ENCODE measurements at regions not wholly inside any gene's neighbourhood (a gene's known extent, or its start where the extent isn't known, plus 50 kb on each side); places are given as distances from the start of the nearest gene placed in this dataset.

- no peaks in the 10 kb centered on the region for H3K79me2 ChIP-seq (ENCODE audit: insufficient read depth, low read depth, low read length)
- no peaks in the 10 kb centered on the region for H4K20me1 ChIP-seq (ENCODE audit: insufficient read depth, low read length)
- no peak overlapping the region for H3K4me3 ChIP-seq (ENCODE audit: low read depth, low read length, poor library complexity, severe bottlenecking)
- POLR2A ChIA-PET = interaction anchor here (0.7 kb wide), 1 partner anchor 21 kb away, joined by 3 read pairs; no protein-coding TSS in a partner anchor
- no peaks in the 10 kb centered on the region for H3K4me1 ChIP-seq (ENCODE audit: insufficient read depth, low read length, poor library complexity, severe bottlenecking)
- DNase-seq (ENCODE audit: low spot score) = no peak
- no peaks in the 10 kb centered on the region for H3K9me2 ChIP-seq (ENCODE audit: insufficient read depth, low read length)
- no TSS peak for BruUV-seq (replicated peaks)
- CTCF ChIA-PET (ENCODE audit: unreplicated experiment) = no interaction called here
- intact Hi-C loops (cut with micrococcal nuclease; ENCODE audit: unreplicated experiment) = no loop called here
- no peaks in the 10 kb centered on the region for H3K36me3 ChIP-seq (ENCODE audit: insufficient read depth, low read length)
- H3K4me2 ChIP-seq (ENCODE audit: low read length) = no peak overlapping the region
- TF ChIP-seq EZH2phosphoT487 (IDR thresholded peaks at IDR 0.05; ENCODE audit: borderline replicate concordance, low read depth, low read length) (no peak), CTCF (conservative IDR thresholded peaks at IDR 0.05; ENCODE audit: low read length) (no peak)
- no peaks in the 10 kb centered on the region for H3K9me3 ChIP-seq (ENCODE audit: low read length)
- H3K27ac ChIP-seq (ENCODE audit: low read depth, low read length, poor library complexity, severe bottlenecking) = no peak overlapping the region
- no peak overlapping the region for H2AFZ ChIP-seq (ENCODE audit: low read length)
Observed at GRCh38 chr11:27910186-27910931, 197.6 kb downstream of the KIF18A start.

- TF ChIP-seq EZH2phosphoT487 (IDR thresholded peaks at IDR 0.05; ENCODE audit: borderline replicate concordance, low read depth, low read length) (no peak), CTCF (conservative IDR thresholded peaks at IDR 0.05; ENCODE audit: low read length) (no peak)
- no peak for DNase-seq (ENCODE audit: low spot score)
- CTCF ChIA-PET (ENCODE audit: unreplicated experiment) = no interaction called here
Observed at GRCh38 chr11:27909386-27909785, 198.6 kb downstream of the KIF18A start.

GRCh38 chr11:27908621-27909020, 199.3 kb downstream of the KIF18A start:
- H3K4me3 ChIP-seq (ENCODE audit: low read depth, low read length, poor library complexity, severe bottlenecking) = no peak overlapping the region
- H3K4me2 ChIP-seq (ENCODE audit: low read length) = no peak overlapping the region
- no peaks in the 10 kb centered on the region for H4K20me1 ChIP-seq (ENCODE audit: insufficient read depth, low read length)
- ChIA-PET POLR2A (no interaction called here), CTCF (ENCODE audit: unreplicated experiment) (no interaction called here)
- H3K36me3 ChIP-seq (ENCODE audit: insufficient read depth, low read length) = no peaks in the 10 kb centered on the region
- no peaks in the 10 kb centered on the region for H3K4me1 ChIP-seq (ENCODE audit: insufficient read depth, low read length, poor library complexity, severe bottlenecking)
- intact Hi-C loops (cut with micrococcal nuclease; ENCODE audit: unreplicated experiment) = no loop called here
- DNase-seq (ENCODE audit: low spot score) = no peak
- H2AFZ ChIP-seq (ENCODE audit: low read length) = no peak overlapping the region
- no peaks in the 10 kb centered on the region for H3K79me2 ChIP-seq (ENCODE audit: insufficient read depth, low read depth, low read length)
- no TSS peak for BruUV-seq (replicated peaks)
- TF ChIP-seq CTCF (conservative IDR thresholded peaks at IDR 0.05; ENCODE audit: low read length) (no peak), EZH2phosphoT487 (IDR thresholded peaks at IDR 0.05; ENCODE audit: borderline replicate concordance, low read depth, low read length) (no peak)
- no peaks in the 10 kb centered on the region for H3K9me2 ChIP-seq (ENCODE audit: insufficient read depth, low read length)
- no peak overlapping the region for H3K27ac ChIP-seq (ENCODE audit: low read depth, low read length, poor library complexity, severe bottlenecking)
- H3K9me3 ChIP-seq (ENCODE audit: low read length) = no peaks in the 10 kb centered on the region

More at GRCh38 chr11:27909386-27909785, 198.6 kb downstream of the KIF18A start:
- POLR2A ChIA-PET = no interaction called here
- no peaks in the 10 kb centered on the region for H3K9me2 ChIP-seq (ENCODE audit: insufficient read depth, low read length)
- H3K4me3 ChIP-seq (ENCODE audit: low read depth, low read length, poor library complexity, severe bottlenecking) = no peak overlapping the region
- intact Hi-C loops (cut with micrococcal nuclease; ENCODE audit: unreplicated experiment) = no loop called here
- H3K27ac ChIP-seq (ENCODE audit: low read depth, low read length, poor library complexity, severe bottlenecking) = no peak overlapping the region
- H2AFZ ChIP-seq (ENCODE audit: low read length) = no peak overlapping the region
- H3K36me3 ChIP-seq (ENCODE audit: insufficient read depth, low read length) = no peaks in the 10 kb centered on the region
- no TSS peak for BruUV-seq (replicated peaks)
- H3K79me2 ChIP-seq (ENCODE audit: insufficient read depth, low read depth, low read length) = no peaks in the 10 kb centered on the region
- H3K4me1 ChIP-seq (ENCODE audit: insufficient read depth, low read length, poor library complexity, severe bottlenecking) = no peaks in the 10 kb centered on the region
- no peak overlapping the region for H3K4me2 ChIP-seq (ENCODE audit: low read length)
- H3K9me3 ChIP-seq (ENCODE audit: low read length) = no peaks in the 10 kb centered on the region
- no peaks in the 10 kb centered on the region for H4K20me1 ChIP-seq (ENCODE audit: insufficient read depth, low read length)
